WERI-Rb-1 (cell line): ENCODE measurements at regions not wholly inside any gene's neighbourhood (a gene's known extent, or its start where the extent isn't known, plus 50 kb on each side); places are given as distances from the start of the nearest gene placed in this dataset.

Experiments
- DNase-seq: peaks from one replicate; pipeline ENCODE4 v3.0.0-alpha.2; 2020
- H3K27ac ChIP-seq: fragments of 250-450 bp; sonication (Bioruptor Pico); 2 replicates; pipeline ENCODE4 v1.5.1; 2020; ENCODE audit warnings: mild to moderate bottlenecking, moderate library complexity
- H3K27me3 ChIP-seq: fragments of 250-450 bp; sonication (Bioruptor Pico); 2 replicates; pipeline ENCODE4 v1.5.1; 2021; ENCODE audit warnings: mild to moderate bottlenecking, low read depth, moderate library complexity; ENCODE audit not compliant: insufficient read depth, severe bottlenecking
- H3K36me3 ChIP-seq: fragments of 250-450 bp; sonication (Bioruptor Pico); 2 replicates; pipeline ENCODE4 v1.5.1; 2020; ENCODE audit warnings: mild to moderate bottlenecking, moderate library complexity
- H3K4me3 ChIP-seq: 2 replicates; pipeline ENCODE4 v1.5.1; 2011; ENCODE audit warnings: low read depth, mild to moderate bottlenecking, control low read depth, low read length
- H3K9me3 ChIP-seq: fragments of 250-450 bp; sonication (Bioruptor Pico); 2 replicates; pipeline ENCODE4 v1.5.1; 2021; ENCODE audit warnings: mild to moderate bottlenecking, moderate library complexity; ENCODE audit not compliant: severe bottlenecking
- CTCF ChIP-seq: IDR thresholded peaks from 2 replicates; pipeline ENCODE4 v1.5.1; 2011; ENCODE audit warnings: low read depth, mild to moderate bottlenecking, control low read depth, inconsistent platforms, low read length

DNA sequence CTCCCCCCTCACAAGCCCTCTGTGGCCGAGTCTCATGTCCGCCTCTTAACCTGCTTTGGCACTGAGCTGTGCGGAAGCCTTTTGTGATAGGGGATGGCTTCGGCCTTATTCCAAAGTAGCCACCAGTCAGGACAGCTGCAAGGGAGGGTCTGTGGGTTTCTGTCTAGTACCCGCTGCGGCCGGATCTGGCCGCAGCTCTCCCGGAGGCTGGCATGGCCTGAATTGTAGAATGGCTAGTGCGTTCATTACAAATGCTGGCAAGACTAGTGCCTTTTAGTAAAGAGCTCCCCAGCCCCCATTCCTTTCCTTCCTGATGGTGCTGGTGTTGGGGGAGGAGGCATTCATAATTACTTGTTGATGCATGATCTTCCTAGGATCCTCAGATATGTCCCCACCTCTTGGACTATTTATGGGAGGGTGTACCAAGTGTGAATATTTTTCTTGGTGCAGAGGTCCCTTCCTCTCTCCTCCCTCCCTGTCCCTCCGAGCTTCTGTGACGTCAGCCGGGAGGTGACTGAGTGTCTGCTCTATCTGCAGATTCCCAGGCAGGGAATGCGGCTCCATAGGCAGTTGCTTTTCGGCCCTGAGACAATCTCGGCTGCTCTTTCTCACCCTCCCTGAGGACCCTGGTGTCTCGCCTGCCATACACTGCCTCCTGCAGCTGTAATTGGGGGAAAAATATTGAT, 108.7 kb upstream of the E2F8 start:
- no peak overlapping the region for H3K4me3 ChIP-seq
- TF ChIP-seq CTCF = no peak
- H3K27me3 ChIP-seq = peaks cover 82% of the 10 kb centered on the region
- H3K9me3 ChIP-seq = no peaks in the 10 kb centered on the region
- no peak for DNase-seq
- H3K27ac ChIP-seq = no peak overlapping the region
- H3K36me3 ChIP-seq = no peaks in the 10 kb centered on the region

GRCh38 chr11:19347911-19348310, 107.2 kb upstream of the E2F8 start:
- TF ChIP-seq CTCF = no peak
- DNase-seq = no peak
- H3K9me3 ChIP-seq = no peaks in the 10 kb centered on the region
- H3K36me3 ChIP-seq = no peaks in the 10 kb centered on the region
- H3K4me3 ChIP-seq = no peak overlapping the region
- H3K27me3 ChIP-seq = peaks cover 85% of the 10 kb centered on the region
- H3K27ac ChIP-seq = no peak overlapping the region

- H3K9me3 ChIP-seq = no peaks in the 10 kb centered on the region
- DNase-seq = peak; percentile 16
- peaks cover 95% of the 10 kb centered on the region for H3K27me3 ChIP-seq
These were observed 105.3 kb upstream of the E2F8 start for GRCh38 chr11:19345848-19346681.

DNA sequence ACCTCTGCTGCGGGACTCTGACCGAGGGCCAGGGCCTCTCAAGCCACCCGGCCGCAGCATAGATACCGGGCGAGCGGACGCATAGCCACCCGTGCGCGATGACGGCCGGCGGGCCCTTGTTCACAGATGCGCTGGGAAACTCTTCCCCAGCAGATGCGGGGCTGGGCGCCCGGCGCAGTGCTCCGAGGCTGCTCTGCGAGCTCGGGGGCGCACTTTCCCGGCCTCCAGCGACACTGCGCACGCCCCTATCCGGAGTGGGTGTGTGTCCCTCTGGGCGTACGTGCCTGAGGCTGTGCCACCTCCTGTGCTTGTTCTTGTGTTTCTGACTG, 104.7 kb upstream of the E2F8 start:
- TF ChIP-seq CTCF = no peak
- H3K4me3 ChIP-seq = peak overlapping the region; percentile 32

More at GRCh38 chr11:19345848-19346681, 105.3 kb upstream of the E2F8 start:
- Histone ChIP-seq H3K27ac (no peak overlapping the region), H3K4me3 (peak overlapping the region; percentile 32), H3K36me3 (no peaks in the 10 kb centered on the region)
- TF ChIP-seq CTCF = peak; percentile 15; the same call in 1 of the 2 replicates

GRCh38 chr11:19344661-19345518, 104.1 kb upstream of the E2F8 start:
- H3K27me3 ChIP-seq = peaks cover 95% of the 10 kb centered on the region
- peak overlapping the region; percentile 17 for H3K4me3 ChIP-seq

More for the DNA sequence above, 104.7 kb upstream of the E2F8 start:
- H3K36me3 ChIP-seq = no peaks in the 10 kb centered on the region
- peak; percentile 20 for DNase-seq
- H3K9me3 ChIP-seq = no peaks in the 10 kb centered on the region
- H3K27ac ChIP-seq = no peak overlapping the region
- H3K27me3 ChIP-seq = peaks cover 95% of the 10 kb centered on the region

More at GRCh38 chr11:19344661-19345518, 104.1 kb upstream of the E2F8 start:
- Histone ChIP-seq H3K9me3 (no peaks in the 10 kb centered on the region), H3K27ac (no peak overlapping the region), H3K36me3 (no peaks in the 10 kb centered on the region)
- DNase-seq = peak; percentile 35
- no peak for TF ChIP-seq CTCF
